Heart left ventricle (tissue), 16 donors: ENCODE measurements at regions not wholly inside any gene's neighbourhood (a gene's known extent, or its start where the extent isn't known, plus 50 kb on each side); places are given as distances from the start of the nearest gene placed in this dataset.

Experiments
- ATAC-seq, 4 donors: fragments of 200-7000 bp; cut with Tn5 transposase; one replicate each; pipeline ENCODE4 v1.9.1; 2020 to 2022; ENCODE audit warnings: moderate library complexity in 4 of 4, mild to moderate bottlenecking in 3 of 4, moderate number of reproducible peaks in 1 of 4
- DNase-seq, 5 donors: peaks; one replicate each; pipeline ENCODE4 v3.0.0-alpha.2; 2020
- H3K27ac ChIP-seq, 12 donors: fragments of 200-600 bp; sonication (generic) in 4 of 12; one replicate each; pipeline versions ENCODE4 v1.5.0 to v1.8.0; 2016 to 2022; ENCODE audit warnings: mild to moderate bottlenecking in 2 of 12
- H3K27me3 ChIP-seq, 9 donors: fragments of 200-600 bp; sonication (generic) in 2 of 9; one replicate each; pipeline versions ENCODE4 v1.5.1 to v1.8.0; 2016 to 2022; ENCODE audit warnings: mild to moderate bottlenecking in 3 of 9
- H3K36me3 ChIP-seq, 9 donors: fragments of 200-600 bp; sonication (generic) in 2 of 9; one replicate each; pipeline versions ENCODE4 v1.5.0 to v1.8.0; 2018 to 2022; ENCODE audit warnings: mild to moderate bottlenecking in 2 of 9
- H3K4me1 ChIP-seq, 12 donors: fragments of 200-600 bp; sonication (generic) in 4 of 12; one replicate each; pipeline versions ENCODE4 v1.5.0 to v1.8.0; 2016 to 2022; ENCODE audit warnings: mild to moderate bottlenecking in 3 of 12
- H3K4me3 ChIP-seq, 12 donors: fragments of 200-600 bp; sonication (generic) in 4 of 12; one replicate each; pipeline versions ENCODE4 v1.5.0 to v1.8.0; 2017 to 2022; ENCODE audit warnings: mild to moderate bottlenecking in 9 of 12, moderate library complexity in 4 of 12
- H3K9me3 ChIP-seq, 12 donors: fragments of 200-600 bp; sonication (generic) in 4 of 12; one replicate each; pipeline versions ENCODE4 v1.5.0 to v1.8.0; 2016 to 2022; ENCODE audit warnings: mild to moderate bottlenecking in 1 of 12
- POLR2A ChIP-seq, 2 donors: fragments of 450-650 bp; IDR thresholded peaks; one replicate each; pipeline ENCODE4 v1.6.1; 2017; ENCODE audit warnings: antibody characterized with exemption in 2 of 2, mild to moderate bottlenecking in 2 of 2, moderate library complexity in 2 of 2
- WGBS, 4 donors: extraction: QIAGEN DNeasy Blood & Tissue Kit in 2 of 4; methylation state at CpG; one replicate each; pipeline versions ENCODE4 v1.1.5 to v1.1.7; 2013 to 2018; 5-methylcytosine and 5-hydroxymethylcytosine counted together
- intact Hi-C, 10 donors: fragments of 100-400 bp; cut with DNase I; formaldehyde crosslinking; loops; one replicate each; pipeline versions ENCODE4 v1.11.1 to v1.14.2; 2022
- TF ChIP-seq, protein P1 (sequence below), 12 donors: fragments of 200-600 bp; sonication (generic) in 4 of 12; IDR thresholded peaks; one replicate each; pipeline versions ENCODE4 v1.5.0 to v1.8.0; 2018 to 2022; ENCODE audit warnings: antibody characterized with exemption in 12 of 12, mild to moderate bottlenecking in 5 of 12
- donor health status: ischemic (EF 13 %, LVEDD 7.1; RV severe dilation, severe dysfunction).
- donor health status: healthy with polysubstance abuse.
- donor health status: DM: no; HTN: yes; CAD: no.
- donor health status: DM: no; HTN: no; CAD: no.
- donor health status: ischemic (EF 25% LVEDD 6.9; RV normal size, moderate dysfunction).
- donor health status: ischemic (EF 25% LVEDD 5.7; RV mildly dilated, moderate dysfunction).
- donor health status: healthy.
- donor health status: DM: yes; HTN: yes; CAD: no.
- donor health status: ischemic (EF 35%, LVEDD 5.7; RV mildly dilated, moderate dysfunction).
- donor health status: nonischemic (EF 11% LVEDD 7.7; RV severe dilation, severe dysfunction).
- donor health status: DM: yes; HTN: yes; CAD: no.
- donor health status: PGD.
- donor health status: ischemic (EF 29% LVEDD 5.4; RV normal size, mild dysfunction).
- donor health status: nonischemic (EF 23%, LVEDD 6.1; RV moderate dilation, normal function).

DNA sequence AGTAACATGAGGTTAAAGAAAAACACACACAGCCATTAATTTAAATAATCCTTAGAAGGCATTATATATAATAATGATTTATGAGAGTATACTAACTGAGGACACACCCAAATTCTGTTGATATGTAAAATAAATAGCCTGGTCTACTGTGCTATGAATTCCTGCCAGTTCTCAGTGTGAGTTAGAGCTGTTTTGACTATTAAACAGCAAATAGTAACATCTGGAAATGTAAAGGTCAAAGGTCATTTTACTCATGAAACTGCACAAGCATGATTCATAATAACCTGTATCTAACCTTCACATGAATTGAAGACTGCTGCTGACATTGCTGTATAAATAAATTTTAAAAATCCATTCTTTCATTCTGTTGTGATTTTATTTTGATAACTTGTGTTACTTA lies 966.7 kb downstream of the SLC6A15 start:
- Histone ChIP-seq H3K27me3 (no peaks in the 10 kb centered on the region), H3K9me3 (peaks cover 0 to 6% (median 0%) of the 10 kb centered on the region in 12 donors), H3K4me3 (no peak overlapping the region), H3K36me3 (no peaks in the 10 kb centered on the region), H3K4me1 (no peaks in the 10 kb centered on the region), H3K27ac (no peak overlapping the region)
- TF ChIP-seq, protein P1, sequence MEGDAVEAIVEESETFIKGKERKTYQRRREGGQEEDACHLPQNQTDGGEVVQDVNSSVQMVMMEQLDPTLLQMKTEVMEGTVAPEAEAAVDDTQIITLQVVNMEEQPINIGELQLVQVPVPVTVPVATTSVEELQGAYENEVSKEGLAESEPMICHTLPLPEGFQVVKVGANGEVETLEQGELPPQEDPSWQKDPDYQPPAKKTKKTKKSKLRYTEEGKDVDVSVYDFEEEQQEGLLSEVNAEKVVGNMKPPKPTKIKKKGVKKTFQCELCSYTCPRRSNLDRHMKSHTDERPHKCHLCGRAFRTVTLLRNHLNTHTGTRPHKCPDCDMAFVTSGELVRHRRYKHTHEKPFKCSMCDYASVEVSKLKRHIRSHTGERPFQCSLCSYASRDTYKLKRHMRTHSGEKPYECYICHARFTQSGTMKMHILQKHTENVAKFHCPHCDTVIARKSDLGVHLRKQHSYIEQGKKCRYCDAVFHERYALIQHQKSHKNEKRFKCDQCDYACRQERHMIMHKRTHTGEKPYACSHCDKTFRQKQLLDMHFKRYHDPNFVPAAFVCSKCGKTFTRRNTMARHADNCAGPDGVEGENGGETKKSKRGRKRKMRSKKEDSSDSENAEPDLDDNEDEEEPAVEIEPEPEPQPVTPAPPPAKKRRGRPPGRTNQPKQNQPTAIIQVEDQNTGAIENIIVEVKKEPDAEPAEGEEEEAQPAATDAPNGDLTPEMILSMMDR (IDR thresholded peaks at IDR 0.05): no peak
- no peak for TF ChIP-seq POLR2A (IDR thresholded peaks at IDR 0.05)
- intact Hi-C loops: no loop called here
- ATAC-seq (no peak), DNase-seq (no peak)

DNA sequence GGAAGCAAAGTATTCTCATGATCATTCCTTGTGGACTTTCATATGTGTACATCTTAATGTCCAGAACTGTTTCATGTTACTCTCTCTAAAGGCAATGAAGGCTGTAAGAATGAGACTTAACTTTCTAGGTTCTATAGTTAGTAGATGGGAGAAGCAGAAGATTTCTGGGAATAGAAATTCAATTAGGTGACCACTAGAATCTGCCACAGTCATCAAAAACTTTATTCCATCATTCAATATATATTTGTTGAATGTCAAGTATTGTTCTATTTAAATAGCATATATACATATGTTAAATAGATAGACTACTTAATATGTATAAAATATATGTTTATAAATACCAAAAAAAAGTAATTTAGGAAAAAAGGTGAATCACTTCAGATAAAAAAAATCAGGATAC lies 972.9 kb downstream of the SLC6A15 start:
- Histone ChIP-seq H3K9me3 (no peaks in the 10 kb centered on the region), H3K36me3 (no peaks in the 10 kb centered on the region), H3K4me1 (no peaks in the 10 kb centered on the region), H3K27ac (no peak overlapping the region), H3K27me3 (no peaks in the 10 kb centered on the region), H3K4me3 (no peak overlapping the region)
- ATAC-seq: no peak
- TF ChIP-seq POLR2A (IDR thresholded peaks at IDR 0.05): no peak
- TF ChIP-seq, protein P1 (IDR thresholded peaks at IDR 0.05): no peak
- no peak for DNase-seq
- intact Hi-C loops: no loop called here

DNA sequence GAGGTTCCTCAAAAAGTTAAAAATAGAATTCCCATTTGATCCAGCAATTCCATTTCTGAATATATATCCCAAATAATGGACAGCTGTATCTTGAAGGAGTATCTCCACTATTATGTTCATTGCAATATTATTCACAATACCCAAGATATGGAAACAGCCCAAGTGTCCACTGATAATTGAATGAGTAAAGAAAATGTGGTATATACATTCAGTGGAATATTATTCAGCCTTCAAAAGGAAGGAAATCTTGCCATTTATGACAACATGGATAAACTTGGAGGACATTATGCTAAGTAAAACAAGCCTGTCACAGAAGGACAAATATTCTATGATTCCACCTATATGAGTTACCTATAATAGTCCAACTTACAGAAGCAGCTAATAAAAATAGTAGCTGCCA lies 979.0 kb downstream of the SLC6A15 start:
- DNase-seq (no peak), ATAC-seq (no peak)
- no peak overlapping the region for H3K4me3 ChIP-seq
- TF ChIP-seq, protein P1 (IDR thresholded peaks at IDR 0.05): no peak
- TF ChIP-seq POLR2A (IDR thresholded peaks at IDR 0.05): no peak
- no peak overlapping the region for H3K27ac ChIP-seq
- no peaks in the 10 kb centered on the region for H3K4me1 ChIP-seq
- no peaks in the 10 kb centered on the region for H3K36me3 ChIP-seq
- intact Hi-C loops: no loop called here
- no peaks in the 10 kb centered on the region for H3K27me3 ChIP-seq
- peaks cover 0 to 10% (median 0%) of the 10 kb centered on the region in 12 donors for H3K9me3 ChIP-seq

DNA sequence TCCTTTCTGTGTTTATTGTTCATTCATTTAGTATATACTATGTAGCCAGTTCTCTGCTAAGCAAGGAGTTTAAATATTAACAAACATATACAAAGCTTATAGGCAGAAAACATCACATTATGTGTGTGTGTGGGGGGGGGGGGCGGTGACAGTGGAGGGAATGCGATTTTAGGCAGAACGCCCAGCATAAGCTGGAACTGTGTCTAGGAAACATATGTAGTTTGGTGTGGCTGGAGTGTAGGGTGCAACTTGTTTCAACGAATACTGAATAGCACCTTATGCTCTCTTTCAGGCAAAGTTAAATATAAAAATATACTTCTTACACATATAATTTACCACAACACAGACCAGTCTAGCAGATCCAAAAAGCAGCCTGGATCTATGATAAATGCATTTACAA lies 980.6 kb downstream of the SLC6A15 start:
- Histone ChIP-seq H3K4me3 (no peak overlapping the region), H3K27me3 (no peaks in the 10 kb centered on the region), H3K27ac (no peak overlapping the region), H3K36me3 (no peaks in the 10 kb centered on the region), H3K4me1 (no peaks in the 10 kb centered on the region), H3K9me3 (peaks cover 0 to 10% (median 0%) of the 10 kb centered on the region in 12 donors)
- intact Hi-C loops: no loop called here
- no peak for TF ChIP-seq POLR2A (IDR thresholded peaks at IDR 0.05)
- TF ChIP-seq, protein P1 (IDR thresholded peaks at IDR 0.05): no peak
- DNase-seq: no peak
- 58 to 75% (median 62%) methylated on average over 4 of the region's 4 CpGs for WGBS, 4 donors
- no peak for ATAC-seq
